ENCODE measurements at regions not wholly inside any gene's neighbourhood (a gene's known extent, or its start where the extent isn't known, plus 50 kb on each side); places are given as distances from the start of the nearest gene placed in this dataset.

GRCh38 chr6:23534351-23534750, 591.7 kb upstream of the NRSN1 start:
- TF ChIP-seq CTCF (tag by site-specific recombination; IDR thresholded peaks at IDR 0.05), result no peak
- TF ChIP-seq, protein P1, sequence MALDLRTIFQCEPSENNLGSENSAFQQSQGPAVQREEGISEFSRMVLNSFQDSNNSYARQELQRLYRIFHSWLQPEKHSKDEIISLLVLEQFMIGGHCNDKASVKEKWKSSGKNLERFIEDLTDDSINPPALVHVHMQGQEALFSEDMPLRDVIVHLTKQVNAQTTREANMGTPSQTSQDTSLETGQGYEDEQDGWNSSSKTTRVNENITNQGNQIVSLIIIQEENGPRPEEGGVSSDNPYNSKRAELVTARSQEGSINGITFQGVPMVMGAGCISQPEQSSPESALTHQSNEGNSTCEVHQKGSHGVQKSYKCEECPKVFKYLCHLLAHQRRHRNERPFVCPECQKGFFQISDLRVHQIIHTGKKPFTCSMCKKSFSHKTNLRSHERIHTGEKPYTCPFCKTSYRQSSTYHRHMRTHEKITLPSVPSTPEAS (tag by site-specific recombination; IDR thresholded peaks at IDR 0.05), result no peak
- no peak for TF ChIP-seq EGR2 (tag by site-specific recombination; IDR thresholded peaks at IDR 0.05; ENCODE audit: low read depth)
